ENCODE measurements at regions not wholly inside any gene's neighbourhood (a gene's known extent, or its start where the extent isn't known, plus 50 kb on each side); places are given as distances from the start of the nearest gene placed in this dataset.

DNA sequence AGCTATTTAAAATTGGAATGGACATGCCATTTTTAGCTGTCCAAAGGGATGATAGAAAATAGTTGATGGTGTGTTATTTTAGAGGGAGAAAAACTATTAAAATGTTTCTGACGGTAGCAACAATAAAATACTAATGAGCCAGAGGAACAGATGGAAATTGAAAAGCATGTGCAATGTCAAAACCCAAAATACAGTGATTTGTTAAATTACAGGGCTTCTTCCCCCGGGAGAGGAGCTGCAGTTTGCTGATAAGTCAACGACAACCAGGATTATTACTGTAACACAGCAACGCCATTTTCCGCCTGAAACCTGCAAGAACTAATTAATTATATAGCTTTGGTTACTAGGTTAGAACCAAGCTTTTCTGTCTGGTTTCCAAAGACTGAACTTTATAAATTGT, 179.6 kb upstream of the SPTLC3 start:
- Histone ChIP-seq H3K4me1 (ENCODE audit: control insufficient read depth in 2 of 2, insufficient read depth in 2 of 2, low read length in 2 of 2) (no peaks in the 10 kb centered on the region), H3K79me2 (ENCODE audit: control insufficient read depth, insufficient read depth, low read length) (no peaks in the 10 kb centered on the region), H2AFZ (ENCODE audit: insufficient read depth, low read depth, low read length, poor library complexity, severe bottlenecking) (no peak overlapping the region), H3K27me3 (replicated peaks in 1 of 4; ENCODE audit: control extremely low read depth in 1 of 4, control insufficient read depth in 3 of 4, insufficient read depth in 4 of 4, low read length in 3 of 4) (no peaks in the 10 kb centered on the region), H3K36me3 (replicated peaks in 1 of 2; ENCODE audit: control extremely low read depth in 1 of 2, control insufficient read depth in 1 of 2, extremely low read depth in 1 of 2, insufficient read depth in 2 of 2, low read length in 1 of 2) (no peaks in the 10 kb centered on the region), H3K27ac (ENCODE audit: low read length in 2 of 2) (no peak overlapping the region), H3K9ac (ENCODE audit: low read length) (no peak overlapping the region), H4K20me1 (ENCODE audit: control insufficient read depth, insufficient read depth, low read length, poor library complexity, severe bottlenecking) (no peaks in the 10 kb centered on the region), H3K4me2 (replicated peaks; ENCODE audit: low read depth, low read length, poor library complexity, severe bottlenecking) (no peak overlapping the region), H3K4me3 (ENCODE audit: control extremely low read depth in 1 of 5, extremely low read depth in 1 of 5, insufficient read depth in 1 of 5, low read depth in 2 of 5, low read length in 4 of 5) (no peak overlapping the region), H3K9me3 (ENCODE audit: control extremely low read depth in 1 of 3, control insufficient read depth in 2 of 3, insufficient read depth in 1 of 3, low read length in 2 of 3) (peaks cover 0 to 1% (median 0%) of the 10 kb centered on the region in 3 donors)
- H3K27ac Mint-ChIP-seq, result no peak overlapping the region
- H3K27me3 Mint-ChIP-seq, result no peaks in the 10 kb centered on the region
- POLR2A ChIA-PET, result no interaction called here
- intact Hi-C loops (cut with micrococcal nuclease), result no loop called here
- H3K4me1 Mint-ChIP-seq, result no peaks in the 10 kb centered on the region
- DNase-seq (no peak), ATAC-seq (ENCODE audit: low read depth) (no peak)
- no peaks in the 10 kb centered on the region for H3K9me3 Mint-ChIP-seq (ENCODE audit: insufficient read depth)
- 83% methylated on average over 1 of the region's 5 CpGs for WGBS (ENCODE audit: insufficient coverage)
- no peak overlapping the region for H3K4me3 Mint-ChIP-seq
- CTCF ChIA-PET, result no interaction called here
- TF ChIP-seq, protein P1, sequence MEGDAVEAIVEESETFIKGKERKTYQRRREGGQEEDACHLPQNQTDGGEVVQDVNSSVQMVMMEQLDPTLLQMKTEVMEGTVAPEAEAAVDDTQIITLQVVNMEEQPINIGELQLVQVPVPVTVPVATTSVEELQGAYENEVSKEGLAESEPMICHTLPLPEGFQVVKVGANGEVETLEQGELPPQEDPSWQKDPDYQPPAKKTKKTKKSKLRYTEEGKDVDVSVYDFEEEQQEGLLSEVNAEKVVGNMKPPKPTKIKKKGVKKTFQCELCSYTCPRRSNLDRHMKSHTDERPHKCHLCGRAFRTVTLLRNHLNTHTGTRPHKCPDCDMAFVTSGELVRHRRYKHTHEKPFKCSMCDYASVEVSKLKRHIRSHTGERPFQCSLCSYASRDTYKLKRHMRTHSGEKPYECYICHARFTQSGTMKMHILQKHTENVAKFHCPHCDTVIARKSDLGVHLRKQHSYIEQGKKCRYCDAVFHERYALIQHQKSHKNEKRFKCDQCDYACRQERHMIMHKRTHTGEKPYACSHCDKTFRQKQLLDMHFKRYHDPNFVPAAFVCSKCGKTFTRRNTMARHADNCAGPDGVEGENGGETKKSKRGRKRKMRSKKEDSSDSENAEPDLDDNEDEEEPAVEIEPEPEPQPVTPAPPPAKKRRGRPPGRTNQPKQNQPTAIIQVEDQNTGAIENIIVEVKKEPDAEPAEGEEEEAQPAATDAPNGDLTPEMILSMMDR (IDR thresholded peaks at IDR 0.05), result no peak
- TF ChIP-seq EZH2 (IDR thresholded peaks at IDR 0.05; ENCODE audit: borderline replicate concordance, insufficient read depth, low read depth, low read length, poor library complexity, severe bottlenecking), result no peak

DNA sequence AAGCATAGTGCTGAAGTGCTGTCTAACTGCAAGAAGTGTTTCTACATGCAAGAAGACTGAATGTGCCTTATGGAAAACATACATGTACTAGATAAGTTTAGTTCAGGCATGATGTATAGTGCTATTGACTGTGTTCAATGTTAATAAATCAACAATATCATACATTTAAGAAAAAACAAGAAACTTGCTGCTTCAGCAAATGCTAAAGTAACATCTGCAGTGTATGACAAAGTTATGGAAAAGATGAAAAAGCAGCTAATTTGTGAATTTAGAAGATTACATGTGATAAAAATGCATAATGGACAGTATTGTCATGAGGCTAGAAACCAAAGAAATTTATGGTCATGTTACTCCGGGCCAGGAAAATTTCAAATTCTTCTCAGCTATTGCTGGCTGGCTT, 174.9 kb upstream of the SPTLC3 start:
- no peak overlapping the region for H3K4me3 ChIP-seq (ENCODE audit: control extremely low read depth in 1 of 5, extremely low read depth in 1 of 5, insufficient read depth in 1 of 5, low read depth in 2 of 5, low read length in 4 of 5)
- H3K9me3 ChIP-seq (ENCODE audit: control extremely low read depth in 1 of 3, control insufficient read depth in 2 of 3, insufficient read depth in 1 of 3, low read length in 2 of 3), result peaks cover 0 to 1% (median 0%) of the 10 kb centered on the region in 3 donors
- no peaks in the 10 kb centered on the region for H3K27me3 Mint-ChIP-seq
- H3K9ac ChIP-seq (ENCODE audit: low read length), result no peak overlapping the region
- no peak overlapping the region for H3K4me2 ChIP-seq (replicated peaks; ENCODE audit: low read depth, low read length, poor library complexity, severe bottlenecking)
- no peaks in the 10 kb centered on the region for H3K4me1 ChIP-seq (ENCODE audit: control insufficient read depth in 2 of 2, insufficient read depth in 2 of 2, low read length in 2 of 2)
- 86% methylated on average over 1 of the region's 1 CpG for WGBS (ENCODE audit: insufficient coverage)
- ATAC-seq (ENCODE audit: low read depth), result no peak
- H3K27ac ChIP-seq (ENCODE audit: low read length in 2 of 2), result no peak overlapping the region
- H3K27me3 ChIP-seq (replicated peaks in 1 of 4; ENCODE audit: control extremely low read depth in 1 of 4, control insufficient read depth in 3 of 4, insufficient read depth in 4 of 4, low read length in 3 of 4), result no peaks in the 10 kb centered on the region
- no peaks in the 10 kb centered on the region for H4K20me1 ChIP-seq (ENCODE audit: control insufficient read depth, insufficient read depth, low read length, poor library complexity, severe bottlenecking)
- TF ChIP-seq EZH2 (IDR thresholded peaks at IDR 0.05; ENCODE audit: borderline replicate concordance, insufficient read depth, low read depth, low read length, poor library complexity, severe bottlenecking), result no peak
- TF ChIP-seq, protein P1 (IDR thresholded peaks at IDR 0.05), result no peak
- ChIA-PET POLR2A (no interaction called here), CTCF (no interaction called here)
- intact Hi-C loops (cut with micrococcal nuclease), result no loop called here
- H3K4me1 Mint-ChIP-seq, result no peaks in the 10 kb centered on the region
- DNase-seq, result no peak
- H2AFZ ChIP-seq (ENCODE audit: insufficient read depth, low read depth, low read length, poor library complexity, severe bottlenecking), result no peak overlapping the region
- no peak overlapping the region for H3K27ac Mint-ChIP-seq
- H3K79me2 ChIP-seq (ENCODE audit: control insufficient read depth, insufficient read depth, low read length), result no peaks in the 10 kb centered on the region
- no peak overlapping the region for H3K4me3 Mint-ChIP-seq
- H3K9me3 Mint-ChIP-seq (ENCODE audit: insufficient read depth), result peaks cover 4% of the 10 kb centered on the region
- H3K36me3 ChIP-seq (replicated peaks in 1 of 2; ENCODE audit: control extremely low read depth in 1 of 2, control insufficient read depth in 1 of 2, extremely low read depth in 1 of 2, insufficient read depth in 2 of 2, low read length in 1 of 2), result no peaks in the 10 kb centered on the region

All from B cell (primary cell).